CD4-positive, alpha-beta T cell treated with Interleukin-15 for 4 hours (primary cell): ENCODE measurements at regions not wholly inside any gene's neighbourhood (a gene's known extent, or its start where the extent isn't known, plus 50 kb on each side); places are given as distances from the start of the nearest gene placed in this dataset.

ENCODE experiments used
- DNase-seq: peaks from one replicate; pipeline ENCODE4 v3.0.0-alpha.2; 2020; ENCODE audit warnings: low spot score

DNA sequence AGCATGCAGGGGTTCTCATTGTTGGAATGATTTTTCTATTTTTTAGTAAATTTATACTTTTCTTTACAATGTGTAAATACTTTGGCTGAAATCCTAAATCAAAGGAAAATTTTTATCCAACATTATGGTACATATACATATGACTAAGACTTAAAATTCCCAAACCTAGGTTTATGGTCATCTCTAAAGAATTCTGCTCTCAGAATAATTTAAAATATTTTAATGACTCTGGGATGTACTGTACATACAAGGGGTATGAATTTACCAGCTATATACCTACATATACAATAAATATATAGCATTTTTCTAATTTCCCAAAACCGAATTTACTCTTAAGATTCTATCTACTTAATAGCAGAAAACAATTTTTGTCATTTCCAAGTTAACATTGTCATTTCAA lies 137.9 kb upstream of the POU1F1 start:
- no peak for DNase-seq

DNA sequence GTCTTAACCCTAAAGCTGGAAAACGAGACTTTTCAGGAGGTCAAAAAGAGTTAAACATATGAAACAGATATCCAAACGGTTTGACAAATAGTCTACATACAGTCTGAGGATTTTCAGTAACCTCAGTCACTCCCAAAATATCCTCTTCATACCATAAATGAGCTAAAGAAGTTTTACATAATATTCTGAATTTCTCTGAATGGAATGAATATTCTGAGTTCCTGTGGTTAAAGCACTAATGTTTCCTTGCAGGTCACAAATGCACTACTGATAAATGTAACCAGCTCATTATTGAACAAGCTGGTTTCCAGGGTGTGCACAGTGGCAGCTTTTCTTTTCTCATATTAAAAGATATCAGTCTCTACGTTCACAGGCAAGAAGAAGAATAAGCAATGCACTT lies 137.4 kb upstream of the POU1F1 start:
- no peak for DNase-seq

DNA sequence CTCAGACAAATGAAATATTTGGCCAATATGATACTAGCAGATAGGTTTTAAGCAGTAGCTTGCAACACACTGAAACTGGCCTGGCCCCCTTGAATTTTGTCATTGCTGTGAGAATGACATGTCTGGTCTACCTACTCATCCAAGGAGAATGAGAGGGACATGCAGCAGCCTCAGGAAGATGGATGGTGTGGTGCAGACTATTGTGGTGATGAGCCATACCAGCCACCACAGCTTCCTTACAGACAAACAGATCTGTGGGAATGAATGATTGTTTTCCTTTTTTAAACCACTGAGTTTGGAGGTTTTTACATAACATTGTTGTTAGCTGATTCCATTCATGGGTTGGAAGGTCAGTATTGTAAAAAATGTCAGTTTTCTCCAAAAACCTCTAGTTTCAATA lies 133.7 kb upstream of the POU1F1 start:
- no peak for DNase-seq

DNA sequence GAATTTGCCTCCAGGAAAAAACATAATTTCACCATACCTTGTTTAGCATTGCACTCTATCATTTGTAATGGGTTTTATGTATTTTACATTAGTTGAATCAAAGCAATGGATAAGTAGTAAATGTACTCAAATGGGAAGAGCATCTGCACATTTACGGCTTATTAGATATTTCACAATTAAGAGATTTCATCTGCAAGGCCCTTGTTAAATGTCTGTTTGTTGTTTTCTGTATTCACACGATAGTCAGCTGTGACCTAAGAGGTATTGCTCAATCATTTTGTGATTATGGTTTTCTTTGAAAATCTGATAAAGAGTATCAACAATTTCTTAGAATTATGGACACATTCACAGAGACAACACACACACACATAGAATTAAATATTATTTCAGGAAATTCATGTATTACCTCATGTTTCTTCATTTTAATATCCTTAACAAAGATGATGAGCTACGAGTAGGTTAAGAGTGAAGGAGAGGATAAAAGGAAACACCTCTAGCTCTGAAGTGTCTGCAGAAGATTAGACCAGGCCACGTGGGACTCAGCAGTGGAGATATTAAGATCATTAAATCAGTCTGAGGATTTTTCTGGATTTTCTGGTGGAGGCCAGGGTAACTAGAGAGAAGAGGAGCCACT lies 121.9 kb upstream of the POU1F1 start:
- DNase-seq = no peak

DNA sequence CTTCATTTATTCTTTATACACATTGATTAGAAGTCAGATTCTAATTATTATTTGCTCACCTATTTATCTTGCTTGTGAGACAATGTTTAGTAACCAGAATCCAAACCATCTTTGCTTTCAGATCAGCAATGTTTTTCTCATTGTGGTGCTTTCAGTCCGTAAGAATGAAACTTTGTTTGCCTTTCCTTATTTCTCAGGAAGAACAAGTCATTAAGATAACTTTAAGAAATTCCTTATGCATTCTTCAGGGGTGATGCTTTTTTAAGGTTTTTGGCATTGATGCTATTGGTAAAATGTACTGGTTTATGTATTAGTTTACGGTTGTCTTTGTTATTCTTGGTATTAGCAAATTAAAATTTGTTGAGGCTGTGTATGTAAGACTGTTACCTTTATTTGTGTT lies 120.8 kb upstream of the POU1F1 start:
- no peak for DNase-seq

DNA sequence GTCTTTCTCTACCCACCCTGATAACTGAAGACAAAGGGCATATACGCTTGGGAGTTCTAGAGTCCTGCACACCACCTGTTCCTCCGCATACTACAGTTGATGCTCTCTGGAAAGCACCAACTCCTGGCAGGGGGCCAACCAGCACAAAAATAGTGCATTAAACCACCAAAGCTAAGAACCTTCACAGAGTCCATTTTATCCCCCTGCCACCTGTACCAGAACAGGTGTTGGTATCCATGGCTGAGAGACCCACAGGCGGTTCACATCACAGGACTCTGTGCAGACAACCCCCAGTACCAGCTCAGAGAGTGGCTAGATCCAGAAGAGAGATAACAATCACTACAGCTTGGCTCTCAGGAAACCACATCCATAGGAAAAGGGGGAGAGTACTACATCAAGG lies 114.4 kb upstream of the POU1F1 start:
- DNase-seq = no peak

DNA sequence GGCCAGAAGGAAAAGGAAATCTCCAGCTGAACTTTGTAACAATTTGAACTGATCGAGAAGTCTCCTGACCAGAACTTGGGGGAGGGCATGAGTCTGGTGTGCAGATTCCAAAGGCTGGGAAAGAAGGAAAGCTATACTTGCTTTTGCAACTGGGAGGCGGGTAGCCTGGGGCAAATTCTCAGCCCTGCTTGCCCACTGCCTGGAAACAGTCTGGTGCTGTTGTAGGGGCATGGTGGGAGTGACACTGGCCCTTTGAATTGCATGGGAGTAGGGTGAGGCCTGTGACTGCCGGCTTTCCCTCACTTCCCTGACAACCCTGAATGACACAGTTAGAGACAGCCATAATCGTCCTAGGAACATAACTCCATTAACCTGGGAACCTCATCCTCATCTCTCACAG lies 114.0 kb upstream of the POU1F1 start:
- DNase-seq = no peak

DNA sequence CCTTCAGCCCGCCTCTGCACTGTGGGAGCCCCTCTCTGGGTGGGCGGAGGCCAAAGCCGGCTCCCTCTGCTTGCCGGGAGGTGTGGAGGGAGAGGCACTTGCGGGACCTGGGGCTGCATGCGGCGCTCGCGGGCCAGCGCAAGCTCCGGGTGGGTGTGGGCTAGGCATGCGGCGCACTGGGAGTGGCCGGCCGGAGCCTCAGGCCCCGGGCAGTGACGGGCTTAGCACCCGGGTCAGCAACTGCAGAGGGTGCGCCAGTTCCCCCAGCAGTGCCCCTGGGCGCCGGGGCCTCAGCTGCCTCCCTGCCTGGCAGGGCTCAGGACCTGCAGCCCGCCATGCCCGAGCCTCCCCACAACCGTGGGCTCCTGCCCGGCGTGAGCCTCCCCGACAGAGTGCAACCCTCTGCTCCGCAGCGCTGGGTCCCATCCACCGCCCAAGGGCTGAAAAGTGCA lies 98.9 kb upstream of the POU1F1 start:
- no peak for DNase-seq

DNA sequence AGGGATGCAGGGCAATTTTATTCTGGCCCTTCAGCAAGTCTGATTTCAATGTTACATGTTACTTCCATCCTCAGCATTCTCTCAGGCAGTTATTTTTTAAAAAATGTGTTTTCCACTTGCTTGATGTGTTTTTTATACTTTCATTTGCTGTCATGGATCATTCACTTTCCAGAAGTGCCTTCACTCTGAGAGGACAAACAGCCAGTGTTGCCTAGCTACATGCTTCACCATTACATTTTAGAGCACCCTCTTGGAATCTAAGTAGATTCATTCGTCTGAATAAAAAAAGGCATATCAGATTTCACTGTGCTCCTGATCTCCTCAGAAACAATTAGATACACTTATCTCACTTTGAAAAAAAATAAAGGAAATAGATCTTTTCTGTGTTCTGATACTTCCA lies 93.6 kb upstream of the POU1F1 start:
- no peak for DNase-seq

DNA sequence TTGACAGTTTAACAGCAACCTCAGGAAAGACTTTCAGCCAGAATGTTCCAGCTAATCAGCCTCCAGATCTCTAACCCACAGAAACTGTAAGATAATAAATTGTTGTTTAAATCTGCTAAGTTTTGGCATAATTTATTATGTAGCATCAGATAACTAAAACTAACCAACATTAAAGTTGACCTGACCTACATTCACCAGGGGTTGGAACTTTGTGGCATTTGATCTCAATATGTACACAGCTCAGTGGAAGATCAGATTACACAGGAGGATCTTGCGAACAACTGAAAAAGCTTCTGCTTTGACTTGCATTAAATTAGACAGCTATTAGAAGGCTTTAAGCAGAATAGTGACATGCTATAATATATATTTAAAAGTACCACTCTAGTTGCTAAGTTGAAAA lies 91.4 kb upstream of the POU1F1 start:
- DNase-seq = no peak

DNA sequence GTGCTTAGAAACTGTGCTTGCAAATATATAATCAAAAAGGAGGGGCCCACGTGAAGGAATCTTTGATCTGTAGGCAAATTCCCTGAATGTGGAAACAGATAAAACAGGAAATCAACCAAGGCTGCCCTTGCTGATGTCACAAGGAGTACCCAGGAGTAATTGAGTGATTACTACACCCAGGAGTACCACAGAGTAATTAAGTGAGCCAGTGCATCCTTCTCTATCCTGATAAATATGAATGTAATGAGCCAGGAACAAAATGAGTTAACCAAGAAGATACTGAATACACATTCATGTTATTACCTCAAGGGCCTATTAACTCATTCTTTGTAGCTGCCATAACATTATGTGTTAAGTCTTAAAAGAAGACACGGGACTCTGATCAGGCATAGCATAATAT lies 87.3 kb upstream of the POU1F1 start:
- no peak for DNase-seq

DNA sequence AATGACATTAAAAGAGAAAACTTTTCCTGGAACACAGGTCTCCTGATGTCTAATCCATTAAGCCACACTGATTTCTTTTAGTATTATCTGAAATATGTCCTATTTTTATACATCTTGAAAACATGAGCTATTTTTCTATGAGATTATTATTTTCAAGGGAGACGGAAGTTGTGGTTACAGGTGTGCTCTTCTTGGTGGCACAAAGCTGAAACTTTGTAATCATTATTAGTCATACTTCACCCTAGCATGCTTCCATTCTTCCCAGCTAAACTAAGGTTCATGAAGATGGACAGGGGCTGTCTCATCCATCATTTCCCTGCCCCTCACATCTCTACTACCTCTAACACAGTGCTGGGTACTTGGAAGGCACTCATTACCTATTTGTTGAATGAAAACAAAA lies 85.6 kb upstream of the POU1F1 start:
- no peak for DNase-seq

DNA sequence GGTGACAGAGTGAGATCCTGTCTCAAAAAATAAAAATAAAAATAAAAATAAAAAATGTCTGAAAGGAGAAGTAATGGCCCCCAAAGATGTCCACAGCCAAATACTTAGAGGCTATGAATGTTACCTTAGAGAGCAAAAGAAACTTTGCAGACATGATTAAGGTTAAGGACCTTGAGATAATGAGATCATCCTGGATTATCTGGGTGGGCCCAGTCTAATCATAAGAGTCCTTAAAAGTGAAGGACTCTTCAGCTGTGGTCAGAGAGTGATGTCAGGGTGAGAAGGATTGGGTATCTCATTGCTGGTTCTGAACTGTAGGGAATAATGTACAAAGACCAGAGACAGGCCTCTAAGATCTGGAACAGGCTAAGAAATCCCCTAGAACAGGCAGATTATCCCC lies 84.9 kb upstream of the POU1F1 start:
- DNase-seq = no peak

DNA sequence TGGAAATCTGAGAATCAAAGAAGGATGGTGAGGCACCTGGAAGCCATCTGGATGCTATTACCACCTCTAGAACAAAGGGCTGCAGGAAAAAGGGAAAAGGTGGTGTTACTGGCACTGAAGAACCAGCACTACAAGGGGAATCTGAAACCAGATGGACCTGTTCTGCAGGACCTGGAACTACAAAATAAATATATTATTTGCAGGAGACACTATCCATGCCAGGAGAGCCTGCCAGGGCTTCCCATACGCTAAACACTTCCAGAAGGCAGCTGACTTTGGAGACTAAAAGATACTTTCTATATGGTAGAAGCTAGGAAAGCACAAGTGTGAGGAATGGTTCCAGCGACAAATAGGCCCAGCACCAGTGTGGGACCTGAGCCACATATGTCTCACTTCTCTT lies 83.4 kb upstream of the POU1F1 start:
- DNase-seq = no peak

DNA sequence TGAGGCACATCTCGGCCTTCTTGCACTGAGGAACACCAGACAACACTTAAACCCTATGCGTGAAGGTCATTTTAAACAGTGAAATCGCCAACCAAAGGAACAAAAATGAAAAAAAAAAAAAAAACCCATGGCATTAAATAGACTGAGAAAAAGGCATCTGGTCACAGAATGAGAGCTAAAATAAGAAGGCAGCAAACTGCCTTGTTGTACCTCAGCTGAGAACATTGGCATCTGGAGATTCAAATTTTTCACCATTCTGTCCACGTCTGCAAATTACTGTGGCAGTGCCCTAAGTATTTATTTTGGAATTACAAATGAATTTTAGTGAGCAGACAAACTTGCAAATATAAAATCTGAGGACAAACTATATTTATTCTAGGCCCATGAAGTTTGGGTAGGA lies 82.6 kb upstream of the POU1F1 start:
- DNase-seq = no peak

DNA sequence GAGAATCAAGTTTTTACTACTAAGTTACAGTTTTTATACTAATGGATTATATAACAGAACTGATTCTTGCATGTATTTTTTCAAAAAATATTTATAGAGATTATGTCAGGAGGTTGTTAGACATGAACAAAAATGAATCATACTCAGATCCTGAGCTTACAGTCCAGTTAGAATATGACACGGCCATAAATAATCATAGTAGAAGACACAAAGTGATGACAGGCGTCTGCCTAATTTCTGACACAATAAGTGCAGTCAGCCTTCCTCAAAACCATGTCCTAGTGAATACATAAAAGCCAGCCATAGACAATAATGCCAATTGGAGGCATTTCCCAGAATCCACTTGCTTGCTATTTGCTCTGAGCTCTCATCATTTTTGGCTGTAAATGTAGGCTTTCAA lies 81.7 kb upstream of the POU1F1 start:
- no peak for DNase-seq

DNA sequence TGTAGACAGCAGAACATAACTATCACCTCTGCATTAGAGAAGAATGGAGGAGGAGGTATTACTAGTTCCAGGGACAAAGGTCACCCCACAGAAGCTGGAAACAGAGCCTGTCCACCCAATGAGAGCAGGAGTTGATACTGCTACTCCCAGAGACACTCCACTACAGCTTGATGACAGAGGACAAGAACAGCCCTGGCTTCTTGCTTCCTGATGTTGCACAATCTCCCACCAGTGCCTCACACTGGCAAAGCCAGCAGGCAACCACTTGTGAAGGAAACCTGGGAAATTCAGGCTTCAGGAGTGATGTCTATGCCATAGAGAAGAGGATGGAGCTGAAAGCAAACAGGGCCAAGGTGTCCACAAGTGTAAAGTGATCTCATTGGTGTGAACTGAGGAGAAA lies 78.0 kb upstream of the POU1F1 start:
- no peak for DNase-seq

DNA sequence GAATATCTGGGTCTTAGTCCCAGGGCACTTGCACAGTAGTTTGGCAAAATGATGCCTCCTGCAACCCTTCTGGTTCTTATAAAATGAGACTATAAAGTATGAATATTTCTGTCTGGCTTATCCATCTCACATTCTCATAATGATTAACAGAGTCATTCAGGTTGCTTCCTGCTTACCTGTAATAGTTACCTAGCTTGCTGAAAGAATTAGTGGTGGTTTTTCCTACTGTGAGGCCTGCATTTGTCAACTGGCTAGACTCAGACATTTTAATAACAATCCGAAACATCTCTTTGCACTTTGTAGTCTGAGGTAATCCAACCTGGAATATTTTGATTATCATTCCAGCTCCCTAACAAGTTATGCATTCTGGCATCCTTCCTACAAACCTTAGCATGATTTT lies 75.6 kb upstream of the POU1F1 start:
- DNase-seq = no peak

DNA sequence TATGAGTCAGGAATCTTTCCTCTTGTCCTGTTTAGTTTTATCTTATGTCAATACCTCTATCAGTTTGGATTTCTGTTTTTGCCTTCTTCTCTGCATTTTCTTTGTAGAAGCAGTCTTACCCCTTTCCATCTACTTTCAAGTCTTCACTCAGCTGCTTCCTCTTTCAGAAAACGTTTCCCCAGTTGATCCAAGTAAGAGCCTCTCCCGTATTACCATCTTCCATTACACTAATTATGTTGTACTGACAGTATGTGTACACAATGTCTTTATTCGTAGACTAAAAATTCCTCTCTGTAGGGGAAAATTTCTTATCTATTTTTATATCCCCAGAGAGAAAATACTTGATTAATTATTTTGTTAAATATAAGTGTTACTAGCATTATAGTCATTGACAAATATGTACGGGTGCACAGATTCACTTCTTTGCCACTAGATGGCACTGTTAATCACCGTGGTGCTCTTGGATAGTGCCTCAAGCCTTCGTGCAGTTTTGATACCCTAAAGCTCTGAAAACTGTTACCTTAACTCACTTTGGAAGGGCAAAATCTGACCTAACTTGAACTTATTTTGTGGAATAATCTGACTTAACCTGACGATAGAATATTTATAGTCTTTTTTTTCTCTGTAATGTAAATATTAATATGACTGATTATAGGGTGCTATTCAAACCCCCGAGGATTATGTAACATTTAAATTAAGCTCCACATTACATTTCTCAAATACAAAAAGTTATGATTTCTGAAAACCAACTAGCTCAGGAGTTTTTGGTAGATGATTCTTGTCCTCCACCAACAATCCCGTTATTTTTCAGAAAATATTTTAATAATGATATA lies 74.2 kb upstream of the POU1F1 start:
- peak; percentile 54 for DNase-seq

DNA sequence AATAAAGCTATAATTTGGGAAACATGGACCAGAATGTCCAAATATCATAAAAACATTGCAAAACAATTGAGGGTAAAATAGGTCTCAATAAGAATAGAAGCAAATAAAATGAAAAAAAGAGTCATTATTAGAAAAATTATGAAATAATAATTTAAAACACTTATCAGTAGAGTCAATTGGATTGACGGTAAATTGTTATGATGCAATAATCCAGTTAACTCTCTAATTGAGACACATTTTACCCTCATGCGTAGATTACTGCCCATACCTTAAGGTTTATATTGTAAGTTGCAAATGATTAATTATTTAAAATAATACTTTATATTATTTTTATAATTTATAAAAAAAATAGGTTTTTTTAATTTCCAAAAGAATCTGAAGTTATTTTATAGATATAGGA lies 73.4 kb upstream of the POU1F1 start:
- no peak for DNase-seq

DNA sequence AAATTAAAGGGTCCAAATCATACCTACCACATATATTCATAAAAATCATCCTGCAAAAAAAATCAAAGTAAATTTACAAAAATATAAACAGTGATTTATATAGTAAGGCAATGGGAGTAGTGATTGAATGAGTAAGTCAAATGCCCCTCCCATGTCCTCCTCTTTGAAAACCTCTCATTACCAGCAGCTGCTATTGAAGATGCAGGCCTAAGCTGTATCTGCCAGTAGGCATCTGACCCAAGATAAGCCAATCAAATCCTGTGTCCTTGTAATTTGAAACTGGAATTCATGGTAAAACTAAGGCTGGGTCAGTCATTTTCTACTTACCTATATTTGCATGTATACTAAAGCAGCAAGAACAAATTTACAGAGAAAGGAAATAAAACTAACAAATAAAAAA lies 60.4 kb upstream of the POU1F1 start:
- DNase-seq = no peak

DNA sequence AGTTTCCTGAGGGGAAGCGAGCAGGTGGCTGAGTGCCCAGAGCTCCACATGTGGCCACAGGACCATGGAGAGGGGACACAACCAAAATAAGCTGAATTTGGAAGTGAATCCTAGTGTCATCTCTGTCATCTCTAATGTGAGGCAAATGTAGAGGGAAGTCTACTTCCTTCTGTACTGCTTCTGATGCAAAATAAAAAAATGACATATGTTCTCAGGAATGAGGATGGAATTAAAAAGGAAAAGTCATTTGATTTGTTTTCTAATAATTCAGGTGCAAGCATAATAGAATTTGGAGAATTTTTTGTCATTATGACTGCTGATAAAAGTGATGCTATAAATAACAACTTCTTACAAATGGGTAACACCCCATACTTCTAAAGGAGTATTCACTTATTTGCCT lies 59.5 kb upstream of the POU1F1 start:
- no peak for DNase-seq

DNA sequence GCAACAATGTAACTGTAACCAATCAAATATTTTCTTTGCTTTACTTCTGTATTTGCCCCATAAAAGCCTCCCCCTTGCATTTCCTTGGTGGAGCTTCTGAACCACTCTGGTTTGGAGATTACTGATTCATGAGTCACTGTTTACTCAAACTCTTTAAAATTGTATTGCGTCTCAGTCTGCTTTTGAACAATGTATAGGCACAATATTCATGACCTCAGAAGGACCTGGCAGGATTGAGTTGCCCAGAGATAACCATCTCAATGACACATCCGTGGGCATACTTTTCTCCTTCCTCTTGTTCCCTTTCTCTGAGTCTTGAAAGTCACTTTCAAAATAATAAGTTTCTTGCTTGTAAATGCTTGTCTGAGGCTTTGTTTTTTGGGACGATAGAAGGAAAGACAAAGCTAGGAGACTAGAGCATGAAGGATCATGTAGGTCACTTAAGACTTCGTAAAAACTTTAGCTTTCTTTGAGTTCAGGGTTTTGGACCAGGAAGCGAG lies 57.1 kb upstream of the POU1F1 start:
- DNase-seq = no peak

DNA sequence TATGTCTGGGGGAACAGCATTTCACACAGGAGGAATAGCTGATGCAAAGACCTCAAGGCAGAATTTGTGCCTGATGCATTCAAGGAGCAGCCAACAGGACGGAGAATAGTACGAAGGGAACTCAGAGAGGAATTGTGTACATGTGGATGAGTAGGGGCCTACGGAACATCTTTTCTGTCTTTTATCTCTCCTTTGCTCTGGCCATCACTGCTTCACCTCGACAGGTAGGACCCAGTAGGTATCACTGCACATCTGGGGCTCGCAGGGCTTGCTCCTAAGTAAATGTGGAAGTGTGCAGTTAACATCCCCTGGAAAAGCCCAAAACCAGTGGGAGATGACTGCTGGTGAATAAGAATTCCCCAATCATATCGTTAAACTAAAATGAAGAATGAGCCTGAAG lies 56.4 kb upstream of the POU1F1 start:
- no peak for DNase-seq
